Activated T-cell treated with anti-CD3 and anti-CD28 coated beads for 1 hour (primary cell): ENCODE measurements at regions not wholly inside any gene's neighbourhood (a gene's known extent, or its start where the extent isn't known, plus 50 kb on each side); places are given as distances from the start of the nearest gene placed in this dataset.

Source experiments
- DNase-seq: peaks from one replicate; pipeline ENCODE4 v3.0.0-alpha.2; 2020; ENCODE audit warnings: low read depth

GRCh38 chr2:193561054-193561453 is 1366.3 kb upstream of the TMEFF2 start:
- DNase-seq, result no peak

- no peak for DNase-seq
These were observed 1362.2 kb upstream of the TMEFF2 start for GRCh38 chr2:193556766-193557470.

GRCh38 chr2:193549661-193550060 is 1354.9 kb upstream of the TMEFF2 start:
- no peak for DNase-seq

GRCh38 chr2:193542762-193543161 is 1348.0 kb upstream of the TMEFF2 start:
- DNase-seq, result no peak

- no peak for DNase-seq
These were observed 1344.5 kb upstream of the TMEFF2 start for GRCh38 chr2:193539188-193539587.

- no peak for DNase-seq
These were observed 1343.3 kb upstream of the TMEFF2 start for GRCh38 chr2:193538061-193538460.

GRCh38 chr2:193537531-193537930 is 1342.8 kb upstream of the TMEFF2 start:
- DNase-seq, result no peak

GRCh38 chr2:193528458-193528857 is 1333.7 kb upstream of the TMEFF2 start:
- no peak for DNase-seq

- DNase-seq, result no peak
These were observed 1332.4 kb upstream of the TMEFF2 start for GRCh38 chr2:193527146-193527545.

GRCh38 chr2:193523662-193524061 is 1328.9 kb upstream of the TMEFF2 start:
- no peak for DNase-seq

- DNase-seq, result no peak
These were observed 1326.8 kb upstream of the TMEFF2 start for GRCh38 chr2:193521523-193521922.

GRCh38 chr2:193520709-193521458 is 1326.2 kb upstream of the TMEFF2 start:
- DNase-seq, result no peak

GRCh38 chr2:193518041-193518817 is 1323.5 kb upstream of the TMEFF2 start:
- DNase-seq, result no peak

GRCh38 chr2:193517615-193518014 is 1322.9 kb upstream of the TMEFF2 start:
- no peak for DNase-seq

GRCh38 chr2:193506035-193506434 is 1311.3 kb upstream of the TMEFF2 start:
- no peak for DNase-seq

- DNase-seq, result no peak
These were observed 1310.9 kb upstream of the TMEFF2 start for GRCh38 chr2:193505620-193506019.

GRCh38 chr2:193502363-193503035 is 1307.8 kb upstream of the TMEFF2 start:
- DNase-seq, result no peak

GRCh38 chr2:193496786-193497185 is 1302.1 kb upstream of the TMEFF2 start:
- DNase-seq, result no peak

GRCh38 chr2:193482557-193482956 is 1287.8 kb upstream of the TMEFF2 start:
- DNase-seq, result no peak

- DNase-seq, result no peak
These were observed 1285.5 kb upstream of the TMEFF2 start for GRCh38 chr2:193480187-193480586.

- no peak for DNase-seq
These were observed 1281.6 kb upstream of the TMEFF2 start for GRCh38 chr2:193476171-193476800.

GRCh38 chr2:193475038-193475437 is 1280.3 kb upstream of the TMEFF2 start:
- DNase-seq, result no peak
